ENCODE measurements at regions not wholly inside any gene's neighbourhood (a gene's known extent, or its start where the extent isn't known, plus 50 kb on each side); places are given as distances from the start of the nearest gene placed in this dataset.

DNA sequence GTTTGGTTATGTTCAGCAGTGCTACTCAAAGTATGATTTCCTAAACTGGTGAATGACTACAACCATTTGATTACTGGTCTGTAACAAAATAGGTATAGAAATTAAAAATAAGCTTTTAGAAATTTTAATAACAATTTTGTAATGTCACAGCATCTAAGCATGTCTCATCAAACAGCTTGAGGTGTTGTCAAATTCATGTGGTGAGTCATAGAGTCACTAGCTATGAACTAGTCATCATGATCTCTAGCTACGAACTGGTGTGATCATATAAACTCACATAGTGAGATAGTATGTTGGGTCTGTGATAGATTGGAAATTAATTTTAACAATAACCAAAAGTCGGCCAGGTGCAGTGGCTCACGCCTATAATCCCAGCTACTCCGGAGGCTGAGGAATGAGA is 213.9 kb upstream of the RBMS3 start:
- TF ChIP-seq, protein P1, sequence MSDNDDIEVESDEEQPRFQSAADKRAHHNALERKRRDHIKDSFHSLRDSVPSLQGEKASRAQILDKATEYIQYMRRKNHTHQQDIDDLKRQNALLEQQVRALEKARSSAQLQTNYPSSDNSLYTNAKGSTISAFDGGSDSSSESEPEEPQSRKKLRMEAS (IDR thresholded peaks at IDR 0.05): no peak
- TF ChIP-seq CEBPB (IDR thresholded peaks at IDR 0.05) (no peak), NFIC (IDR thresholded peaks at IDR 0.05) (no peak), YY1 (IDR thresholded peaks at IDR 0.05; ENCODE audit: low read depth) (no peak), EGR1 (IDR thresholded peaks at IDR 0.05) (no peak), TEAD4 (IDR thresholded peaks at IDR 0.05) (no peak), TCF12 (IDR thresholded peaks at IDR 0.05; ENCODE audit: low read depth) (no peak), RAD21 (IDR thresholded peaks at IDR 0.05; ENCODE audit: low read depth) (no peak), TAF1 (IDR thresholded peaks at IDR 0.05; ENCODE audit: low read depth) (no peak), ZBTB7A (IDR thresholded peaks at IDR 0.05; ENCODE audit: low read depth) (no peak), FOXM1 (IDR thresholded peaks at IDR 0.05; ENCODE audit: borderline replicate concordance, low read depth) (no peak), CREB1 (IDR thresholded peaks at IDR 0.05; ENCODE audit: low read depth) (no peak), EP300 (IDR thresholded peaks at IDR 0.05; ENCODE audit: borderline replicate concordance) (no peak)
- TF ChIP-seq, protein P2, sequence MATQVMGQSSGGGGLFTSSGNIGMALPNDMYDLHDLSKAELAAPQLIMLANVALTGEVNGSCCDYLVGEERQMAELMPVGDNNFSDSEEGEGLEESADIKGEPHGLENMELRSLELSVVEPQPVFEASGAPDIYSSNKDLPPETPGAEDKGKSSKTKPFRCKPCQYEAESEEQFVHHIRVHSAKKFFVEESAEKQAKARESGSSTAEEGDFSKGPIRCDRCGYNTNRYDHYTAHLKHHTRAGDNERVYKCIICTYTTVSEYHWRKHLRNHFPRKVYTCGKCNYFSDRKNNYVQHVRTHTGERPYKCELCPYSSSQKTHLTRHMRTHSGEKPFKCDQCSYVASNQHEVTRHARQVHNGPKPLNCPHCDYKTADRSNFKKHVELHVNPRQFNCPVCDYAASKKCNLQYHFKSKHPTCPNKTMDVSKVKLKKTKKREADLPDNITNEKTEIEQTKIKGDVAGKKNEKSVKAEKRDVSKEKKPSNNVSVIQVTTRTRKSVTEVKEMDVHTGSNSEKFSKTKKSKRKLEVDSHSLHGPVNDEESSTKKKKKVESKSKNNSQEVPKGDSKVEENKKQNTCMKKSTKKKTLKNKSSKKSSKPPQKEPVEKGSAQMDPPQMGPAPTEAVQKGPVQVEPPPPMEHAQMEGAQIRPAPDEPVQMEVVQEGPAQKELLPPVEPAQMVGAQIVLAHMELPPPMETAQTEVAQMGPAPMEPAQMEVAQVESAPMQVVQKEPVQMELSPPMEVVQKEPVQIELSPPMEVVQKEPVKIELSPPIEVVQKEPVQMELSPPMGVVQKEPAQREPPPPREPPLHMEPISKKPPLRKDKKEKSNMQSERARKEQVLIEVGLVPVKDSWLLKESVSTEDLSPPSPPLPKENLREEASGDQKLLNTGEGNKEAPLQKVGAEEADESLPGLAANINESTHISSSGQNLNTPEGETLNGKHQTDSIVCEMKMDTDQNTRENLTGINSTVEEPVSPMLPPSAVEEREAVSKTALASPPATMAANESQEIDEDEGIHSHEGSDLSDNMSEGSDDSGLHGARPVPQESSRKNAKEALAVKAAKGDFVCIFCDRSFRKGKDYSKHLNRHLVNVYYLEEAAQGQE (IDR thresholded peaks at IDR 0.05; ENCODE audit: low read depth): no peak

DNA sequence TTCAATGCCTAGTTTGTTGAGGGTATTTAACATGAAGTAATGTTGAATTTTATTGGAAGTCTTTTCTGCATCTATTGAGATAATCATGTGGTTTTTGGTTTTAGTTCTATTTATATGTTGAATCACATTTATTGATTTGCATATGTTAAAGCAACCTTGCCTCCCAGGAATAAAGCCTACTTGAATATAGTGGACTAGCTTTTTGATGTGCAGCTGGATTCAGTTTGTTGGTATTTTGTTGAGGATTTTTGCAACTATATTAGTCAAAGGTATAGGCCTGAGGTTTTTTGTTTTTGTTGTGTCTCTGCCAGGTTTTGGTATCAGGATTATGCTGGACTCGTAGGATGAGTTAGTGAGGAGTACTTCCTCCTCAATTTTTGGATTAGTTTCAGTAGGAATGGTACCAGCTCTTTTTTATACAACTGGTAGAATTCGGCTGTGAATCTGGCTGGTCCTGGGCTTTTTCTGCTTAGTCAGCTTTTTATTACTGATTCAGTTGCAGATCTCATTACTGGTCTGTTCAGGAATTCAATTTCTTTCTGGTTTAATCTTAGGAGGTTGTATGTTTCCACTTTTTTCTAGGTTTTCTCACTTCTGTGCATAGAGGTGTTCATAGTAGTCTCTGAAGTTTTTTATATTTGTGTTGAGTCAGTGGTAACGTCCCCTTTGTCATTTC is 209.8 kb upstream of the RBMS3 start:
- no peak for TF ChIP-seq ZBTB7A (IDR thresholded peaks at IDR 0.05; ENCODE audit: low read depth)
- TF ChIP-seq NFIC (IDR thresholded peaks at IDR 0.05): no peak
- no peak for TF ChIP-seq TCF12 (IDR thresholded peaks at IDR 0.05; ENCODE audit: low read depth)
- TF ChIP-seq YY1 (IDR thresholded peaks at IDR 0.05; ENCODE audit: low read depth): no peak
- no peak for TF ChIP-seq CREB1 (IDR thresholded peaks at IDR 0.05; ENCODE audit: low read depth)
- TF ChIP-seq RAD21 (IDR thresholded peaks at IDR 0.05; ENCODE audit: low read depth): no peak
- TF ChIP-seq TEAD4 (IDR thresholded peaks at IDR 0.05): no peak
- TF ChIP-seq FOXM1 (IDR thresholded peaks at IDR 0.05; ENCODE audit: borderline replicate concordance, low read depth): no peak

DNA sequence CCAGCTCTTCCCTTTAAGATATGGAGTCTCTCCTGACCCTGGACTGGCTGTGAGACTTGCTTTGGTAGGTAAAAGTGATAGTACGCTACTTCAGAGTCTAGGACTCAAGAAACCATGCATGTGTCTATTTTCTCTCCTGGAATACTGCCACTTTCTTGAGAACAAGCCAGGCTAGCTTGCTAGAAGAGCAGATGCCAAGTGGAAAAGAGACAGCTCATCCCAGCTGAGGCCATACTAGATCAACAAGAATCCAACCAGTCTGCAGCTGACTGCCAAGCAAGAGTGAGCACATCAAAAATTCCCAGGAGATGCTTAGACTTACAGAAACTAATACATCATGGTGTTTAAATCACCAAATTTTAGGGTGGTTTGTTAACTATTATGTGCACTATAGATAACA is 208.3 kb upstream of the RBMS3 start:
- TF ChIP-seq NFIC (IDR thresholded peaks at IDR 0.05): no peak
- TF ChIP-seq CREB1 (IDR thresholded peaks at IDR 0.05; ENCODE audit: low read depth): no peak
- TF ChIP-seq ZBTB7A (IDR thresholded peaks at IDR 0.05; ENCODE audit: low read depth): no peak
- no peak for TF ChIP-seq FOXM1 (IDR thresholded peaks at IDR 0.05; ENCODE audit: borderline replicate concordance, low read depth)
- TF ChIP-seq CEBPB (IDR thresholded peaks at IDR 0.05): no peak
- no peak for TF ChIP-seq TEAD4 (IDR thresholded peaks at IDR 0.05)
- no peak for TF ChIP-seq TAF1 (IDR thresholded peaks at IDR 0.05; ENCODE audit: low read depth)
- no peak for TF ChIP-seq RAD21 (IDR thresholded peaks at IDR 0.05; ENCODE audit: low read depth)
- TF ChIP-seq, protein P2 (IDR thresholded peaks at IDR 0.05; ENCODE audit: low read depth): no peak
- TF ChIP-seq, protein P3, sequence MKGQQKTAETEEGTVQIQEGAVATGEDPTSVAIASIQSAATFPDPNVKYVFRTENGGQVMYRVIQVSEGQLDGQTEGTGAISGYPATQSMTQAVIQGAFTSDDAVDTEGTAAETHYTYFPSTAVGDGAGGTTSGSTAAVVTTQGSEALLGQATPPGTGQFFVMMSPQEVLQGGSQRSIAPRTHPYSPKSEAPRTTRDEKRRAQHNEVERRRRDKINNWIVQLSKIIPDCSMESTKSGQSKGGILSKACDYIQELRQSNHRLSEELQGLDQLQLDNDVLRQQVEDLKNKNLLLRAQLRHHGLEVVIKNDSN (IDR thresholded peaks at IDR 0.05): no peak
- TF ChIP-seq EP300 (IDR thresholded peaks at IDR 0.05; ENCODE audit: borderline replicate concordance): no peak
- no peak for TF ChIP-seq EGR1 (IDR thresholded peaks at IDR 0.05)
- no peak for TF ChIP-seq YY1 (IDR thresholded peaks at IDR 0.05; ENCODE audit: low read depth)
- TF ChIP-seq, protein P1 (IDR thresholded peaks at IDR 0.05): no peak
- no peak for TF ChIP-seq TCF12 (IDR thresholded peaks at IDR 0.05; ENCODE audit: low read depth)

DNA sequence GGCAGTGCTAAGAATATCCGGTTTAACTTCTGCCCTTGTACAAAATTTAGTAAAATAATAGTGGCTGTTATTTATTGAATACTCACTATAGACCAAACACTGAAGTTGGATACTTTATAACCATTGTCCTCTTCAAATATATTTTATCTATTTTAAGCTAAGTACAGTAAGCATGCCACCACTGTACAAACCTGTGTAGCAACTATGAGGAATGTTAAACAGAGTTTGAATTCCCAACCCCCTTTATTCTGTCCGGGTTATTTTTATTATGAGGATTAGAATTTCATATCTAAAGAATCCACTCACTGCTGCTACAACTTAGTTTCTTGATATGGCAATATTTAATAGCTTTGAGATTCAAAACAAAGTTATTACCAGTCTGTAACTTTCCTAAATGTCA is 203.5 kb upstream of the RBMS3 start:
- TF ChIP-seq TEAD4 (IDR thresholded peaks at IDR 0.05): no peak
- no peak for TF ChIP-seq TCF12 (IDR thresholded peaks at IDR 0.05; ENCODE audit: low read depth)
- TF ChIP-seq EP300 (IDR thresholded peaks at IDR 0.05; ENCODE audit: borderline replicate concordance): no peak

DNA sequence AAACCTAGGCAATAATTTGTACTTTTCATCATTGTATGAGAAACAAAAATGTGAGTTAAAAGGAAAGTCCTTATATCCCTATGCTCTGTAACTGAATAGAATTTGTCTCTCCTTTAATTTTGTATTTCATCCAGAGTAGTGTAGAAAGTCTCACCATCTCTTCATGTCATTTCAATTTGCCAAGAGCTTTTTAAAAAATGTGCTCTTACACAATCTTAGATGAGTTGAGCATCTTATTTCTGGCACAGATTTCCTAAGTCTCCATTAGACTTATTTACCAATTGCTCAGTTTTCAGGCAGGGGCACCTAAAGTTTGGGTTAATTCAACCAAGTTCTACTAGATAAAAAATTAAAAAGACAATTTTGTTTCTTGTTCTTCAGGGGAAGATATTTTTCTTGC is 201.5 kb upstream of the RBMS3 start:
- TF ChIP-seq TCF12 (IDR thresholded peaks at IDR 0.05; ENCODE audit: low read depth): no peak
- TF ChIP-seq CEBPB (IDR thresholded peaks at IDR 0.05): no peak
- TF ChIP-seq FOXM1 (IDR thresholded peaks at IDR 0.05; ENCODE audit: borderline replicate concordance, low read depth): no peak
- no peak for TF ChIP-seq ZBTB7A (IDR thresholded peaks at IDR 0.05; ENCODE audit: low read depth)

DNA sequence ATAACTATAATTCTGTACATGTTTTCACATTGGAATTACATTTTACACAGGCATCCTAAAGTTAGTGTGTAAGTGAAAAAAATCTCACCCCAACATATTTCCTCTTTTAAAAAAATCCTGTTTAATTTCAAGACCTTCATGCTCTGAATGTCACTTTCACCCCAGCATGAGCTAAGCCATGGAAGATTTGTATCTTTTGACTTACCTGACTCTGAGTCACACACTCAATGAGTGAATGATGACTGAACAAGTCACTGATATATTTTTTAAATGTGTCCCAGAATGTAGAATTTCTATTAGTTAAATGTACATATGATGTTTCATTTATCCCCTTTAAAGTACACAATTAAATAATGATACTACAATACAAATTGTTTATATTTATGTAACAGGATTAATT is 199.9 kb upstream of the RBMS3 start:
- no peak for TF ChIP-seq CEBPB (IDR thresholded peaks at IDR 0.05)
- TF ChIP-seq EP300 (IDR thresholded peaks at IDR 0.05; ENCODE audit: borderline replicate concordance): no peak
- TF ChIP-seq YY1 (IDR thresholded peaks at IDR 0.05; ENCODE audit: low read depth): no peak
- TF ChIP-seq, protein P1 (IDR thresholded peaks at IDR 0.05): no peak
- no peak for TF ChIP-seq TAF1 (IDR thresholded peaks at IDR 0.05; ENCODE audit: low read depth)
- no peak for TF ChIP-seq RAD21 (IDR thresholded peaks at IDR 0.05; ENCODE audit: low read depth)
- TF ChIP-seq FOXM1 (IDR thresholded peaks at IDR 0.05; ENCODE audit: borderline replicate concordance, low read depth): no peak
- no peak for TF ChIP-seq TEAD4 (IDR thresholded peaks at IDR 0.05)
- TF ChIP-seq, protein P2 (IDR thresholded peaks at IDR 0.05; ENCODE audit: low read depth): no peak
- TF ChIP-seq ZBTB7A (IDR thresholded peaks at IDR 0.05; ENCODE audit: low read depth): no peak
- no peak for TF ChIP-seq TCF12 (IDR thresholded peaks at IDR 0.05; ENCODE audit: low read depth)
- TF ChIP-seq, protein P3 (IDR thresholded peaks at IDR 0.05): no peak
- no peak for TF ChIP-seq NFIC (IDR thresholded peaks at IDR 0.05)
- no peak for TF ChIP-seq EGR1 (IDR thresholded peaks at IDR 0.05)
- no peak for TF ChIP-seq CREB1 (IDR thresholded peaks at IDR 0.05; ENCODE audit: low read depth)
